HEK293 (cell line): ENCODE measurements at regions not wholly inside any gene's neighbourhood (a gene's known extent, or its start where the extent isn't known, plus 50 kb on each side); places are given as distances from the start of the nearest gene placed in this dataset.

Experiments used
- CTCF ChIA-PET: fragments of 350-600 bp; formaldehyde crosslinking; extraction: SDS; loops from one replicate; lab custom pipeline; 2021; ENCODE audit warnings: antibody characterized with exemption; lab: Yijun Ruan, JAX
- POLR2A ChIA-PET: fragments of 300-600 bp; formaldehyde crosslinking; extraction: SDS; loops from one replicate; lab custom pipeline; 2020; ENCODE audit warnings: antibody characterized with exemption, inconsistent platforms; lab: Yijun Ruan, JAX
- H3K27ac ChIP-seq: fragments of 200-500 bp; sonication (Bioruptor generic); 2 replicates; pipeline ENCODE4 v1.5.1; 2014; ENCODE audit warnings: low read depth, low read length, control low read depth, inconsistent platforms; ENCODE audit errors: extremely low read depth
- H3K36me3 ChIP-seq, 2 experiments: fragments of 200-500 bp in 1 of 2; sonication (Bioruptor generic) in 1 of 2; 1 replicate in 1 of 2; 2 replicates in 1 of 2; pipeline ENCODE4 v1.5.1; 2014 to 2017; ENCODE audit warnings: inconsistent platforms in 2 of 2, low read length in 2 of 2; ENCODE audit not compliant: control insufficient read depth in 2 of 2, insufficient read depth in 1 of 2
- H3K4me1 ChIP-seq: fragments of 200-500 bp; sonication (Bioruptor generic); 2 replicates; pipeline ENCODE4 v1.5.1; 2014; ENCODE audit warnings: mild to moderate bottlenecking, low read length, inconsistent platforms; ENCODE audit not compliant: control insufficient read depth, insufficient read depth
- H3K4me3 ChIP-seq: 2 replicates; pipeline ENCODE4 v1.5.1; 2011; ENCODE audit warnings: low read depth, mild to moderate bottlenecking, control low read depth, low read length, moderate library complexity
- H3K9me3 ChIP-seq: fragments of 200-500 bp; sonication (Bioruptor generic); 2 replicates; pipeline ENCODE4 v1.5.1; 2014; ENCODE audit warnings: low read depth, low read length, inconsistent platforms; ENCODE audit not compliant: control insufficient read depth, insufficient read depth
- EGR2 ChIP-seq: fragments of 450-650 bp; formaldehyde crosslinking; IDR thresholded peaks from 2 replicates; pipeline ENCODE4 v1.5.1; 2016; ENCODE audit warnings: low read depth, missing biosample characterization, missing genetic modification characterization
- FEZF1 ChIP-seq: fragments of 450-650 bp; formaldehyde crosslinking; IDR thresholded peaks from 2 replicates; pipeline ENCODE4 v1.5.1; 2016; ENCODE audit warnings: missing biosample characterization, missing genetic modification characterization
- GLI2 ChIP-seq: fragments of 450-650 bp; formaldehyde crosslinking; IDR thresholded peaks from 2 replicates; pipeline ENCODE4; 2017; ENCODE audit warnings: missing biosample characterization, missing genetic modification characterization, low read depth, borderline replicate concordance
- TRIM28 ChIP-seq: IDR thresholded peaks from 2 replicates; pipeline ENCODE4 v1.6.1; 2011; ENCODE audit warnings: low read length, control low read depth, borderline replicate concordance
- ZFP69B ChIP-seq: fragments of 450-650 bp; formaldehyde crosslinking; IDR thresholded peaks from 2 replicates; pipeline ENCODE4 v1.5.1; 2016; ENCODE audit warnings: missing biosample characterization, missing genetic modification characterization
- ZIC2 ChIP-seq: fragments of 450-650 bp; formaldehyde crosslinking; IDR thresholded peaks from 2 replicates; pipeline ENCODE4 v1.5.1; 2016; ENCODE audit warnings: missing biosample characterization, missing genetic modification characterization
- ZNF112 ChIP-seq: fragments of 450-650 bp; formaldehyde crosslinking; IDR thresholded peaks from 2 replicates; pipeline ENCODE4 v1.5.0; 2017; ENCODE audit warnings: missing biosample characterization, missing genetic modification characterization
- ZNF560 ChIP-seq: fragments of 450-650 bp; formaldehyde crosslinking; IDR thresholded peaks from 2 replicates; pipeline ENCODE4 v1.5.1; 2017; ENCODE audit warnings: missing biosample characterization, missing genetic modification characterization, borderline replicate concordance
- ZNF670 ChIP-seq: fragments of 450-650 bp; formaldehyde crosslinking; IDR thresholded peaks from 2 replicates; pipeline ENCODE4 v1.5.1; 2016; ENCODE audit warnings: missing biosample characterization, missing genetic modification characterization, low read depth
- ZNF677 ChIP-seq: fragments of 450-650 bp; IDR thresholded peaks from 2 replicates; pipeline ENCODE4 v1.5.0; 2018; ENCODE audit warnings: missing biosample characterization, mild to moderate bottlenecking, missing genetic modification characterization, moderate library complexity
- ZNF768 ChIP-seq: fragments of 450-650 bp; formaldehyde crosslinking; IDR thresholded peaks from 2 replicates; pipeline ENCODE4 v1.5.1; 2018; ENCODE audit warnings: missing biosample characterization, mild to moderate bottlenecking, missing genetic modification characterization
- ZNF776 ChIP-seq: fragments of 450-650 bp; formaldehyde crosslinking; IDR thresholded peaks from 2 replicates; pipeline ENCODE4 v1.5.0; 2017; ENCODE audit warnings: missing biosample characterization, missing genetic modification characterization, borderline replicate concordance
- ZNF785 ChIP-seq: fragments of 450-650 bp; formaldehyde crosslinking; IDR thresholded peaks from 2 replicates; pipeline ENCODE4 v1.5.1; 2016; ENCODE audit warnings: missing biosample characterization, missing genetic modification characterization
- ZNF830 ChIP-seq: fragments of 450-650 bp; IDR thresholded peaks from 2 replicates; pipeline ENCODE4 v1.5.0; 2018; ENCODE audit warnings: missing biosample characterization, missing genetic modification characterization, low read depth, mild to moderate bottlenecking, moderate library complexity
- TF ChIP-seq, protein P1 (sequence below): fragments of 450-650 bp; formaldehyde crosslinking; IDR thresholded peaks from 2 replicates; pipeline ENCODE4 v1.5.1; 2016; ENCODE audit warnings: missing biosample characterization, missing genetic modification characterization
- TF ChIP-seq, protein P2 (sequence below): fragments of 450-650 bp; formaldehyde crosslinking; conservative IDR thresholded peaks from 2 replicates; pipeline ENCODE4 v1.5.1; 2016; ENCODE audit warnings: low read depth, missing biosample characterization, missing genetic modification characterization
- TF ChIP-seq, protein P3 (sequence below): fragments of 450-650 bp; formaldehyde crosslinking; IDR thresholded peaks from 2 replicates; pipeline ENCODE4 v1.5.1; 2016; ENCODE audit warnings: missing biosample characterization, missing genetic modification characterization
- TF ChIP-seq, protein P4 (sequence below): fragments of 450-650 bp; formaldehyde crosslinking; IDR thresholded peaks from 2 replicates; pipeline ENCODE4 v1.5.1; 2017; ENCODE audit warnings: missing biosample characterization, missing genetic modification characterization
- TF ChIP-seq, protein P5 (sequence below): fragments of 450-650 bp; formaldehyde crosslinking; IDR thresholded peaks from 2 replicates; pipeline ENCODE4 v1.5.1; 2016; ENCODE audit warnings: missing biosample characterization, missing genetic modification characterization
- TF ChIP-seq, protein P6 (sequence below): fragments of 450-650 bp; formaldehyde crosslinking; IDR thresholded peaks from 2 replicates; pipeline ENCODE4 v1.5.1; 2016; ENCODE audit warnings: missing biosample characterization, missing genetic modification characterization

DNA sequence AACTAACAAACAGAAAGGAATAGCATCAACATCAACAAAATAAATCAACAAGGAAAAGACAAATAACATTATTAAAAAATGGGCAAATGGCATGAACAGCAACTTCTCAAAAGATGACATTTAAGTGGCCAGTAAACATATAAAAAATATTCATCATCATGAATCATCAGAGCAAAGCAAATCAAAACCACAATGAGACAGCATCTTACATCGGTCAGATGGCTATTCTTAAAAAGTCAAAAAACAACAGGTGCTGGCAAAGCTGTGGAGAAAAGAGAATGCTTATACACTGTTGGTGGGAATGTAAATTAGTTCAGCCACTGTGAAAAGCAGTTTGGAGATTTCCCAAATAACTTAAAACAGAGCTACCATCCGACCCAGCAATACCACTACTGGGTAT lies 327.1 kb downstream of the CMPK2 start:
- CTCF ChIA-PET, result no interaction called here
- H3K9me3 ChIP-seq, result no peaks in the 10 kb centered on the region
- H3K27ac ChIP-seq, result no peak overlapping the region
- H3K4me1 ChIP-seq, result no peaks in the 10 kb centered on the region
- no peaks in the 10 kb centered on the region for H3K36me3 ChIP-seq
- no peak overlapping the region for H3K4me3 ChIP-seq
- TF ChIP-seq, protein P1, sequence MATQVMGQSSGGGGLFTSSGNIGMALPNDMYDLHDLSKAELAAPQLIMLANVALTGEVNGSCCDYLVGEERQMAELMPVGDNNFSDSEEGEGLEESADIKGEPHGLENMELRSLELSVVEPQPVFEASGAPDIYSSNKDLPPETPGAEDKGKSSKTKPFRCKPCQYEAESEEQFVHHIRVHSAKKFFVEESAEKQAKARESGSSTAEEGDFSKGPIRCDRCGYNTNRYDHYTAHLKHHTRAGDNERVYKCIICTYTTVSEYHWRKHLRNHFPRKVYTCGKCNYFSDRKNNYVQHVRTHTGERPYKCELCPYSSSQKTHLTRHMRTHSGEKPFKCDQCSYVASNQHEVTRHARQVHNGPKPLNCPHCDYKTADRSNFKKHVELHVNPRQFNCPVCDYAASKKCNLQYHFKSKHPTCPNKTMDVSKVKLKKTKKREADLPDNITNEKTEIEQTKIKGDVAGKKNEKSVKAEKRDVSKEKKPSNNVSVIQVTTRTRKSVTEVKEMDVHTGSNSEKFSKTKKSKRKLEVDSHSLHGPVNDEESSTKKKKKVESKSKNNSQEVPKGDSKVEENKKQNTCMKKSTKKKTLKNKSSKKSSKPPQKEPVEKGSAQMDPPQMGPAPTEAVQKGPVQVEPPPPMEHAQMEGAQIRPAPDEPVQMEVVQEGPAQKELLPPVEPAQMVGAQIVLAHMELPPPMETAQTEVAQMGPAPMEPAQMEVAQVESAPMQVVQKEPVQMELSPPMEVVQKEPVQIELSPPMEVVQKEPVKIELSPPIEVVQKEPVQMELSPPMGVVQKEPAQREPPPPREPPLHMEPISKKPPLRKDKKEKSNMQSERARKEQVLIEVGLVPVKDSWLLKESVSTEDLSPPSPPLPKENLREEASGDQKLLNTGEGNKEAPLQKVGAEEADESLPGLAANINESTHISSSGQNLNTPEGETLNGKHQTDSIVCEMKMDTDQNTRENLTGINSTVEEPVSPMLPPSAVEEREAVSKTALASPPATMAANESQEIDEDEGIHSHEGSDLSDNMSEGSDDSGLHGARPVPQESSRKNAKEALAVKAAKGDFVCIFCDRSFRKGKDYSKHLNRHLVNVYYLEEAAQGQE (tag by site-specific recombination), result no peak
- TF ChIP-seq ZNF560, result no peak
- no peak for TF ChIP-seq ZFP69B (tag by site-specific recombination)
- no peak for TF ChIP-seq ZNF785 (tag by site-specific recombination)
- no peak for TF ChIP-seq GLI2
- TF ChIP-seq, protein P2, sequence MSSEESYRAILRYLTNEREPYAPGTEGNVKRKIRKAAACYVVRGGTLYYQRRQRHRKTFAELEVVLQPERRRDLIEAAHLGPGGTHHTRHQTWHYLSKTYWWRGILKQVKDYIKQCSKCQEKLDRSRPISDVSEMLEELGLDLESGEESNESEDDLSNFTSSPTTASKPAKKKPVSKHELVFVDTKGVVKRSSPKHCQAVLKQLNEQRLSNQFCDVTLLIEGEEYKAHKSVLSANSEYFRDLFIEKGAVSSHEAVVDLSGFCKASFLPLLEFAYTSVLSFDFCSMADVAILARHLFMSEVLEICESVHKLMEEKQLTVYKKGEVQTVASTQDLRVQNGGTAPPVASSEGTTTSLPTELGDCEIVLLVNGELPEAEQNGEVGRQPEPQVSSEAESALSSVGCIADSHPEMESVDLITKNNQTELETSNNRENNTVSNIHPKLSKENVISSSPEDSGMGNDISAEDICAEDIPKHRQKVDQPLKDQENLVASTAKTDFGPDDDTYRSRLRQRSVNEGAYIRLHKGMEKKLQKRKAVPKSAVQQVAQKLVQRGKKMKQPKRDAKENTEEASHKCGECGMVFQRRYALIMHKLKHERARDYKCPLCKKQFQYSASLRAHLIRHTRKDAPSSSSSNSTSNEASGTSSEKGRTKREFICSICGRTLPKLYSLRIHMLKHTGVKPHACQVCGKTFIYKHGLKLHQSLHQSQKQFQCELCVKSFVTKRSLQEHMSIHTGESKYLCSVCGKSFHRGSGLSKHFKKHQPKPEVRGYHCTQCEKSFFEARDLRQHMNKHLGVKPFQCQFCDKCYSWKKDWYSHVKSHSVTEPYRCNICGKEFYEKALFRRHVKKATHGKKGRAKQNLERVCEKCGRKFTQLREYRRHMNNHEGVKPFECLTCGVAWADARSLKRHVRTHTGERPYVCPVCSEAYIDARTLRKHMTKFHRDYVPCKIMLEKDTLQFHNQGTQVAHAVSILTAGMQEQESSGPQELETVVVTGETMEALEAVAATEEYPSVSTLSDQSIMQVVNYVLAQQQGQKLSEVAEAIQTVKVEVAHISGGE (tag by site-specific recombination), result no peak
- no peak for TF ChIP-seq FEZF1
- TF ChIP-seq ZNF670 (tag by site-specific recombination), result no peak
- no peak for TF ChIP-seq ZNF776 (tag by site-specific recombination)
- TF ChIP-seq, protein P3, sequence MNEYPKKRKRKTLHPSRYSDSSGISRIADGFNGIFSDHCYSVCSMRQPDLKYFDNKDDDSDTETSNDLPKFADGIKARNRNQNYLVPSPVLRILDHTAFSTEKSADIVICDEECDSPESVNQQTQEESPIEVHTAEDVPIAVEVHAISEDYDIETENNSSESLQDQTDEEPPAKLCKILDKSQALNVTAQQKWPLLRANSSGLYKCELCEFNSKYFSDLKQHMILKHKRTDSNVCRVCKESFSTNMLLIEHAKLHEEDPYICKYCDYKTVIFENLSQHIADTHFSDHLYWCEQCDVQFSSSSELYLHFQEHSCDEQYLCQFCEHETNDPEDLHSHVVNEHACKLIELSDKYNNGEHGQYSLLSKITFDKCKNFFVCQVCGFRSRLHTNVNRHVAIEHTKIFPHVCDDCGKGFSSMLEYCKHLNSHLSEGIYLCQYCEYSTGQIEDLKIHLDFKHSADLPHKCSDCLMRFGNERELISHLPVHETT (tag by site-specific recombination), result no peak
- no peak for TF ChIP-seq TRIM28
- TF ChIP-seq ZNF768 (tag by site-specific recombination), result no peak
- no peak for TF ChIP-seq ZNF677 (tag by site-specific recombination)
- no peak for TF ChIP-seq ZNF112
- POLR2A ChIA-PET, result no interaction called here

DNA sequence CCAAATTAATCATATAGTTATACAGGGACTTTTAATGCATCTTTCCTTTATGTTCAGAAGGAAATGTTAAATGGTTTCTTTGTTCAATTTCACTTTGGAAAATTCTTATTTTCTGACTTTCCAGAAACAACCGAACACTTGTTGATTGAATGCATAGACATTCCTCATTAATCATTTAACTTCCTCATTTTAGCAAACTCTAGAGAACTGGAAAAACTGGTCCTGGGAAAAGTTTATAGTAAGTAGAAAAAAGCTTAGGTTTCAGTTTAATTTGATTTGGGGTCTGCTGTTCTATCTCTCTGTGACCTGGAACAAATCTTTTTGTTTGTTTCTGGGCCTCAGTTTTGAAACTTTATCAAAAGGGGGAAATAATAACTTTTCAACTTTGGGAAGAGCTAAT lies 320.4 kb downstream of the CMPK2 start:
- no peak overlapping the region for H3K4me3 ChIP-seq
- no peaks in the 10 kb centered on the region for H3K9me3 ChIP-seq
- no peaks in the 10 kb centered on the region for H3K36me3 ChIP-seq
- H3K27ac ChIP-seq, result no peak overlapping the region
- H3K4me1 ChIP-seq, result no peaks in the 10 kb centered on the region
- ChIA-PET CTCF (no interaction called here), POLR2A (interaction anchor here (0.7 kb wide), 1 partner anchor 132 kb away, joined by 3 read pairs; no protein-coding TSS in a partner anchor)
- TF ChIP-seq, protein P4, sequence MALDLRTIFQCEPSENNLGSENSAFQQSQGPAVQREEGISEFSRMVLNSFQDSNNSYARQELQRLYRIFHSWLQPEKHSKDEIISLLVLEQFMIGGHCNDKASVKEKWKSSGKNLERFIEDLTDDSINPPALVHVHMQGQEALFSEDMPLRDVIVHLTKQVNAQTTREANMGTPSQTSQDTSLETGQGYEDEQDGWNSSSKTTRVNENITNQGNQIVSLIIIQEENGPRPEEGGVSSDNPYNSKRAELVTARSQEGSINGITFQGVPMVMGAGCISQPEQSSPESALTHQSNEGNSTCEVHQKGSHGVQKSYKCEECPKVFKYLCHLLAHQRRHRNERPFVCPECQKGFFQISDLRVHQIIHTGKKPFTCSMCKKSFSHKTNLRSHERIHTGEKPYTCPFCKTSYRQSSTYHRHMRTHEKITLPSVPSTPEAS, result no peak
- TF ChIP-seq EGR2 (no peak), ZIC2 (tag by site-specific recombination) (no peak), ZNF830 (no peak)
- TF ChIP-seq, protein P5, sequence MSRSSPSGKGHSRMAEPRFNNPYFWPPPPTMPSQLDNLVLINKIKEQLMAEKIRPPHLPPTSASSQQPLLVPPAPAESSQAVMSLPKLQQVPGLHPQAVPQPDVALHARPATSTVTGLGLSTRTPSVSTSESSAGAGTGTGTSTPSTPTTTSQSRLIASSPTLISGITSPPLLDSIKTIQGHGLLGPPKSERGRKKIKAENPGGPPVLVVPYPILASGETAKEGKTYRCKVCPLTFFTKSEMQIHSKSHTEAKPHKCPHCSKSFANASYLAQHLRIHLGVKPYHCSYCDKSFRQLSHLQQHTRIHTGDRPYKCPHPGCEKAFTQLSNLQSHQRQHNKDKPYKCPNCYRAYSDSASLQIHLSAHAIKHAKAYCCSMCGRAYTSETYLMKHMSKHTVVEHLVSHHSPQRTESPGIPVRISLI (tag by site-specific recombination), result no peak
- TF ChIP-seq, protein P6, sequence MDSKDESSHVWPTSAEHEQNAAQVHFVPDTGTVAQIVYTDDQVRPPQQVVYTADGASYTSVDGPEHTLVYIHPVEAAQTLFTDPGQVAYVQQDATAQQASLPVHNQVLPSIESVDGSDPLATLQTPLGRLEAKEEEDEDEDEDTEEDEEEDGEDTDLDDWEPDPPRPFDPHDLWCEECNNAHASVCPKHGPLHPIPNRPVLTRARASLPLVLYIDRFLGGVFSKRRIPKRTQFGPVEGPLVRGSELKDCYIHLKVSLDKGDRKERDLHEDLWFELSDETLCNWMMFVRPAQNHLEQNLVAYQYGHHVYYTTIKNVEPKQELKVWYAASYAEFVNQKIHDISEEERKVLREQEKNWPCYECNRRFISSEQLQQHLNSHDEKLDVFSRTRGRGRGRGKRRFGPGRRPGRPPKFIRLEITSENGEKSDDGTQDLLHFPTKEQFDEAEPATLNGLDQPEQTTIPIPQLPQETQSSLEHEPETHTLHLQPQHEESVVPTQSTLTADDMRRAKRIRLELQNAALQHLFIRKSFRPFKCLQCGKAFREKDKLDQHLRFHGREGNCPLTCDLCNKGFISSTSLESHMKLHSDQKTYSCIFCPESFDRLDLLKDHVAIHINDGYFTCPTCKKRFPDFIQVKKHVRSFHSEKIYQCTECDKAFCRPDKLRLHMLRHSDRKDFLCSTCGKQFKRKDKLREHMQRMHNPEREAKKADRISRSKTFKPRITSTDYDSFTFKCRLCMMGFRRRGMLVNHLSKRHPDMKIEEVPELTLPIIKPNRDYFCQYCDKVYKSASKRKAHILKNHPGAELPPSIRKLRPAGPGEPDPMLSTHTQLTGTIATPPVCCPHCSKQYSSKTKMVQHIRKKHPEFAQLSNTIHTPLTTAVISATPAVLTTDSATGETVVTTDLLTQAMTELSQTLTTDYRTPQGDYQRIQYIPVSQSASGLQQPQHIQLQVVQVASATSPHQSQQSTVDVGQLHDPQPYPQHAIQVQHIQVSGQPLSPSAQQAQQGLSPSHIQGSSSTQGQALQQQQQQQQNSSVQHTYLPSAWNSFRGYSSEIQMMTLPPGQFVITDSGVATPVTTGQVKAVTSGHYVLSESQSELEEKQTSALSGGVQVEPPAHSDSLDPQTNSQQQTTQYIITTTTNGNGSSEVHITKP, result no peak
